Suppressor macrophage treated with lipopolysaccharide for 1 hour (primary cell): ENCODE measurements at regions not wholly inside any gene's neighbourhood (a gene's known extent, or its start where the extent isn't known, plus 50 kb on each side); places are given as distances from the start of the nearest gene placed in this dataset.

Experiments used
- DNase-seq, 3 donors: peaks; one replicate each; pipeline ENCODE4 v3.0.0-alpha.2; 2020 to 2022

DNA sequence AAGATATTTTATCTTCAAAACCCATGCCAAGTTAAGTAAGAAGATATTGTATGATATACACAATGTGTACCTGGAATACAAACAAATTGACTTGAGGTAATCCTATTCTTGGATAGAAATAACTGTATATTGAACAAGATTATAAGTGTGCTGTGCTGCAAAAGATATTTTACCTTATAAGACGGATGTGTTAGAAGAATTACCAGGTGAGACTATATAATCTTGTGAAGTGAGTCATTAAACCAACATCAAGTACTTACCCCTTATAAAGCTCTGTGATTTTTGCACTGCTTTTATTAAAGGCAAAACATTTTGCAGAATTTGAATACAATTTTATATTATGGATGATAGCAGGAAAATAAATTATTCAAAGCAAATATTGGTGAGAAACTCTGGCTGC, 570.0 kb downstream of the MMUT start:
- no peak for DNase-seq

DNA sequence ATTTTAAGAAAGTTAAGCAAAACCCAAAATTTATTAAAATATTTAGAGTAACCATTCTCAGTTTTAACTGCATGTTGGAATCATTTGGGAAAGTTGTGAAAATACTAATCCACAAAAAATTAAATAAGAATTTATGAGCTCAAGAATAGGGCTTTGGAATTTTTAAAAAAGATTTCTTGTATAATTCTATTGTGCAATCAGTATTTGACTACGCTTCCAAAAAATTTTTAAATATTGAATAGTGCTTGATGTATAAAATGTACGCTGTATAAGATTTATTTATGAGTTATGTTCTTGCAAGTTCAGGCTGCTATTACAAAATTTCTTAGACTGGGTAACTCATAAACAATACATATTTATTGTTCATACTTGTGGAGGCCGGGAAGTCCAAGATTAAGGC, 571.7 kb downstream of the MMUT start:
- DNase-seq = no peak

DNA sequence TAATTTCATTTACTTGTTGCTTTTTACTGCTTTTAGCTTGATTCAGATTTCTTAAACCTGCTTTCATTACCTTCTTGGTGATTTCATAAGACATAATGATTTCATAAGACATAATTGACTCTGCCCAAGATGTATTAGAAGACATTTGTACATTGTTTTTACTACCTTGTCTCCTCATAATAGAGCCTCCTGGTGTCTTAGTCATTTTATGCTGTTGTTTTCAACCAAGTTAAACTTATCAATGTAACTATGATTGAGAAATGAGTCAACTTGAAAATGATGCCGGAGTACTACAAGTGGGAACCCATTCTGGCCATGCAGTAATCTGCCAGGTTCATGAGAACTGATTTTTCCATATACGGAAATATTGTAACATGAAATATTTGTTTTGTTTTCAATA, 573.6 kb downstream of the MMUT start:
- no peak for DNase-seq

- DNase-seq = no peak
Observed at GRCh38 chr6:48883116-48883515, 579.9 kb downstream of the MMUT start.

DNA sequence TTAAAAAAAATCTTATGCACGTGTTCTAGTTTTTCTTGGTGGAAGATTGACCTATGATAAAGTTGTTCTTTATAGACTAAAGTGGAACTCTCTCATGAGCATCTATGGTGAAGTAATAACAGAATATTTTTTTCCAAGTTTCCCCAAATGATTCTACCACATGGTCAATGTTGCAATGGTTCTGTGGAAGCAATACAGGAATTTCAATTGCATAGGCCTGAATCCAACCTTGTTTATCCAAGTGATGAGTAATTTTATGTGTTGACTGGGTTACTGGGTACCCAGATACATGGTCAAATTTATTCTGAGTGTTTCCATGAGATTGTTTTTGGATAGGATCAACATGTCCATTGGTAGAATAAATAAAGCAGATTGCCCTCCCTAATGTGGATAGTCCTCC, 581.5 kb downstream of the MMUT start:
- no peak for DNase-seq

DNA sequence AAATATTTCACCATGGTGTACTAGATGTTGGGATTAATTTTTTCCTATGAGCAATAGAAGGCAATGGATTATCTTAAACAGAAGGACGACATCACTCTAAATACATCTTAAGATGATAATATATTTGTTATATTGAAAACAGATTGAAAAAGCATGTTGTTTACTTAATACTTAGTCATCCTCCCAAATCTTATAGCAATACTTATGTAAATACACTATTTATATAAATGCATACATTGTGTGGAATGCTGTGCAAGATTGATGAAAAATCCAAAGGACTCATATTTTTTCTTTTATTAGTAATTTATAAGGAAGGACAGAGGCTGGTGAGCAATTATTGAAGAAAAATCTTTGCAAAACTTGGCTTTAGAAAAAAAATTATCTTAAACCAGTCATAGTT, 593.5 kb downstream of the MMUT start:
- no peak for DNase-seq

- DNase-seq = no peak
Observed at GRCh38 chr6:48866682-48867081, 596.4 kb downstream of the MMUT start.

DNA sequence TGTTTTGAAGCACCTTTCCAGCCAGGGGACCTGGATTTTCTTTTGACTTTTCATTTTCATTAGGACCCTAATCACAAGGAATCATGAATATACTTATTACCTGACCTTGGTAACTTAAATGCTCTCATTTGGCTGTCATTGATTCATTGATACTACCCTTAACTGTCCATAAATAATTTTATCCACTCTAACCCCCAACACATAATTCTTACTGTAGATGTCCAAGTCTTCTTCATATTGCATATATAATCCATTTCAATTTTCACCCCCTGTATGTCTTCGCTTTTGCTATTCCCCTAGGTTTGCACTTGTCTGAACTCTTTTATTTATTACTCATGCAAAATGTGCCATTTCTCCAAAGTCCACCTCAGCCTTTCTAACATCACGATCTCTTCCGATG, 602.9 kb downstream of the MMUT start:
- no peak for DNase-seq

DNA sequence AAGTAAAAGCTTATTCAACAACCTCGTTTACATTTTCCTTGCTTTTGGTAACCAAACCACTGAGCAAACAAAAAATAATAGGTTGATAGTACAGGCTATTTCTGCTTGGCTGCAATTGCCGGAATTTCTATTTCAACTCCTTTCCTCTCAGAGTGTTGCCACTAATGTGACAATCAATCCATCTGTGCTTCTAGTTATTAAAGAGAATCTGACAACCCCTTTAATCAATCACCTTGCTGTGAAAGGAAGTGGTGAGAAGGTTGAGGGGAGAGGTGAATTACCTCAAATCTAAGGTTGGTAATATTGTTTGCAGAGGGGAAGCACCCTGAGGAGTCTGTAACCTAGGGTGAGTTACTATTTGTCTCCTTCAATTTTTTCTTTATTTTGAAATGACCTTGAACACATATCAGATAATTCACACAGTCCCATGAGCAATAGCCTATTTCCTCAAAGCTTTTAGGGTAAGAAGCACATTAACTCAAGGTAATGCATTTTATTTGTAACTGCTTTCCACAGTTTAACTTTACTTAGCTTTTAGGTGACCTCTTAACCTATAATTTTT, 603.4 kb downstream of the MMUT start:
- DNase-seq = no peak

DNA sequence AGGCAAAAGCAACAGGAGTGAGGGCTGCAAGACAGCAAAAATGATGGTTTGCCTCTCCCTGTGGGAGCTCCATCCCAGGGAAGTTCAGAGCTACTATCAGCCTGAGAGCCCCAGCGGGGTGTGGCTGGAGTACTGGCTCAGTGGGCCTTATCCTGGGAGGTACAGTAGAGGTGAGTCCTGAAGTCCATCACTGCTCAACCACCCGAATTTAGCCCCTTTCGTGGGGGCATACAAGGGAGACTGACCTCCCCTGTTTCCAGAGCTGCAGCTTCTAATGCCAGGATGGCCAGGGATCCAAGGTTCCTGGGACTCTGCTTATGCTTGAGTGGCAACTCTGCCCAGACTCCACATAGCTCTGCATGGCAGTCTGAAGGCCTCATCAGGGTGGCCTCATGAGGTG, 617.8 kb downstream of the MMUT start:
- DNase-seq = no peak

- DNase-seq = no peak
Observed at GRCh38 chr6:48844696-48845095, 618.4 kb downstream of the MMUT start.

- DNase-seq = no peak
Observed at GRCh38 chr6:48840896-48841295, 622.2 kb downstream of the MMUT start.

- no peak for DNase-seq
Observed at GRCh38 chr6:48839206-48839605, 623.8 kb downstream of the MMUT start.

DNA sequence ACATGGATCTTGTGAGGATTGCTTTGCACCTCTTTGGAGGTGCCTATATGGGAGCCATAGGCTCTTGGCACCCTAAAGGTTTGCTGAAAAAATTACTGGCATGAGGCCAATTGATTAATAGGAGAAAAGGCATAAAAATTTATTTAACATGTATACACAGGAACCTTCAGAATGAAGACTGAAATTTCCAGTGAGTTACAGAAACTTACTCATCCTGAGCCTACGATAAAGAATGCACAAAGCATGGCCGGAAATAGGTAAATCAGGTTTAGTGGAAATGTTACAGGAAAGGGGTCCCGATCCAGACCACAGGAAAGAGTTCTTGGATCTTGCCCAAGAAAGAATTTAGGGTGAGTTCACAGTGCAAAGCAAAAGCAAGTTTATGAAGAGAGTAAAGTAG, 625.3 kb downstream of the MMUT start:
- DNase-seq = no peak

DNA sequence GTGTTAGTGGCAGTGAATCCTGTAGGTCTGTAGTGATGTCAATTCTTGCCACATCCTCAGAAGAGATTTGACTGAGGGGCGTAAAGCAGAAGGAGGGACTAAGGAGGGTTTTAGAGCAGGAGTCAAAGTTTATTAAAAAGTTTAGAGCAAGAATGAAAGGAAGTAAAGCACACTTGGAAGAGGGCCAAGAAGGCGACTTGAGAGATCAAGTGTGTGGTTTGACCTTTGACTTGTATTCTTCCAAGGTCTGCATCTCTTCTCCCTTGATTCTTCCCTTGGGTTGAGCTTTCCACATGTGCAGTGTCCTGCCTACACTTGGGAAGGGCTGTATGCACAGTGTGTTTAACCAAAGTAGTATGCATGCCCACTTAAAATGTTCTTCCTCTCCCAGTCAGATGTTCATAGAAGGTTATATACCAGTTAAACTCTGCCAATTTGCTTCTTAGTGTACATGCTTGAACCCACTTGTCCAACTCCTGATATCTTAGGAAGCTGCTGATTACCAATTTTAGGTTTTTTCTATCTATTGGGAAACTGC, 627.6 kb downstream of the MMUT start:
- no peak for DNase-seq

DNA sequence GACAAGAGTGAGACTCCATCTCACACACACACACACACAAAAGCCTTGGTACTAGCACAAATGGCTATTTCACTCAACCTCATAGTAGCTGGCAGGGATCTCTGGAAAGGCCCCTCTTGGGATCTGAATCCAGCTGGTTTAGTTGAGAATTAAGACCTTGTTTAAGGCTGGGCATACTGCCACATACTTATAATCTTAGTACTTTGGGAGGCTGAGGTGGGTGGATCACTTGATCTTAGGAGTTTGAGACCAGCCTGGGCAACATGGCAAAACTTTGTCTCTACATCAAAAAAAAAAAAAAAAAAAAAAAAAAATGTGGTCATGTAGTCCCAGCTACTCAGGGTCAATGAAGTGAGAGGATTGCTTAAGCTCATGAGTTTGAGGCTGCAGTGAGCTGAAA, 628.3 kb downstream of the MMUT start:
- no peak for DNase-seq

DNA sequence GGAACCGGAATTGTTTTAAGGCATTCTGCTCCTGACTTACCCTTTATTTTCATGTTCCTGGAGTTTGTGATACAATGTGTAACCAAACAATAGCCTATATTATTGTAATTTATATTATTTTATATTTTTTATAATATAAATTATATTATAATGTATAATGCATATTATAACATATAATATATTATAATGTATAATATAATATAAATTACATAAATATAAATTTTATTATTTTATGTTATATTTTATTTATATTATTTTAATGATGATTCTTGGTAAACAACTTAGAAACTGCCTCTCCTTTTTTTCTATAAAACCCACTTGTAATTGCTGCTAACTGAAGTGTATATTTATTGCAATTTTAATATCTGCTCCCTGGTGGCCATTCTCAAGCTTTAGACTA, 629.1 kb downstream of the MMUT start:
- no peak for DNase-seq

GRCh38 chr6:48826901-48827701, 636.0 kb downstream of the MMUT start:
- no peak for DNase-seq

DNA sequence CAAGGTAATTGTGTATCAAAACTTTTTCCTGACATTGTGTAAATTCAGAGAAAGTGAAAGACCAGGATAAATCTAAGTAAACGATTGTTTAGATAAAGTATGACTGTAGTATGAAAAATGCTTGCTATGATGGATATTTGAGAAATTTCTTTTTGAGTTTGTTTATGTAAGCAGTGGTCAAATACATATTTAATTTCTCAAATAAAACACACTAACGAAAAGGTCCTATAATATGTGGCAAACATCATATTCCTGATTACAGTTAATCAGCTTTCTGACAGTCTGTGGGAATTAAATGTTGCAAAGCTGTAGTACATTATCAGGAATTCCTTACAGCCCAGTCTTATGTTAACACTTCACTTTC, 636.9 kb downstream of the MMUT start:
- DNase-seq = no peak

GRCh38 chr6:48825501-48826151, 637.4 kb downstream of the MMUT start:
- DNase-seq = no peak

GRCh38 chr6:48818052-48818412, 645.0 kb downstream of the MMUT start:
- DNase-seq = no peak

GRCh38 chr6:48817333-48818051, 645.6 kb downstream of the MMUT start:
- DNase-seq = no peak

DNA sequence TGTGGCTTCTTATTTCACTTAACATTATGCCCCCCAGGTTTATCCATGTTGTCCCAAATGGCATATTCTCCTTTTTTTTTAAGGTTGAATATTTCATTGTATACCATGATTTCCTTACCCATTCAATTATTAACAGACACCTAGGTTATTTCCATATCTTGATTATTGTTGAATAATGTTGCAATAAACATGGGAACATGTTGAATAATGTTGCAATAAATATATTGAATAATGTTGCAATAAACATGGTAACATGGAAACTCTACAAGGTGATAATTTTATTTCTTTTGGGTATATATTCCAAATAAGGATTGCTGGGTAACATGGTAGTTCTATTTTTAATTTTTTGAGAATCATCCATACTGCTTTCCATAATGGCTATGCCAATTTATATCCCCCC, 648.1 kb downstream of the MMUT start:
- no peak for DNase-seq

- DNase-seq = no peak
Observed at GRCh38 chr6:48813836-48814235, 649.2 kb downstream of the MMUT start.
